ENCODE measurements at regions not wholly inside any gene's neighbourhood (a gene's known extent, or its start where the extent isn't known, plus 50 kb on each side); places are given as distances from the start of the nearest gene placed in this dataset.
"Not testable (repeated sequence)": the region's sequence is repeated elsewhere in the genome, so short reads cannot be mapped to it uniquely, and the experiment has no call there.

GRCh38 chr1:148345659-148346151, 137.4 kb downstream of the PPIAL4G start:
- H3K4me1 ChIP-seq (replicated peaks in 1 of 2); H3K4me3 ChIP-seq; in situ Hi-C loops (cut with MboI; ENCODE audit: low pct_unique_long_range_greater_than_20kb in 2 of 9, low sequenced_read_pairs in 9 of 9, unreplicated experiment in 9 of 9); H3K27ac ChIP-seq: not testable (repeated sequence)
- ATAC-seq (replicated peaks in 6 of 8): peak in 2 of 8 experiments; percentile 21 to 26
- WGBS, 10 experiments: 0 to 27% (median 0%) methylated on average over 1 to 3 of the region's 3 CpGs; no CpG with 5 or more reads in 4 of the 10 experiments

DNA sequence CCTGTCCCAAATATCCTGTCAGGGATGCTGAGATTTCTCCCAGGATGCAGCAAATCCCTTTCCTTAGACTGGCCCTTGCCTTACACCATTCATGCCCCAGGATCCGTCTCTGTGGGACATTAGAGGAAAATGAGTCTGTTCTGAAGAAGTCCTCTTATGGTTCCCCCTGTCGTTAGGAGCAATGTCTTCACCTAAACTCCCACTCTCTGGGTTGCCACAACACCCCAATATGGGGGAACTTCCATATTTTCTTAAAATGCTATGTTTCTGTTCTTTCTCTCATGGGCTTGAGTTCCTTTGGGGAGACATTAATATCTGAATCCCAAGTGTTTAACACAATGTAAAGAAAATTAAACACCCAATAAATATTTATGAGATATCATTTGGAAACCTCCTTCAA, 138.5 kb downstream of the PPIAL4G start:
- H3K4me3 ChIP-seq; H3K27ac ChIP-seq; in situ Hi-C loops (cut with MboI; ENCODE audit: low pct_unique_long_range_greater_than_20kb in 2 of 9, low sequenced_read_pairs in 9 of 9, unreplicated experiment in 9 of 9); H3K4me1 ChIP-seq (replicated peaks in 1 of 2); ATAC-seq (replicated peaks in 6 of 8): not testable (repeated sequence)
- 0 to 100% (median 83%) methylated on average over 1 to 2 of the region's 2 CpGs; no CpG with 5 or more reads in 7 of the 10 experiments for WGBS, 10 experiments

- H3K4me1 ChIP-seq (replicated peaks in 1 of 2); in situ Hi-C loops (cut with MboI; ENCODE audit: low pct_unique_long_range_greater_than_20kb in 2 of 9, low sequenced_read_pairs in 9 of 9, unreplicated experiment in 9 of 9); ATAC-seq (replicated peaks in 6 of 8); H3K4me3 ChIP-seq; H3K27ac ChIP-seq: not testable (repeated sequence)
- 40 to 100% (median 92%) methylated on average over 1 of the region's 1 CpG; no CpG with 5 or more reads in 3 of the 10 experiments for WGBS, 10 experiments
These were observed 141.4 kb downstream of the PPIAL4G start for GRCh38 chr1:148341729-148342128.

DNA sequence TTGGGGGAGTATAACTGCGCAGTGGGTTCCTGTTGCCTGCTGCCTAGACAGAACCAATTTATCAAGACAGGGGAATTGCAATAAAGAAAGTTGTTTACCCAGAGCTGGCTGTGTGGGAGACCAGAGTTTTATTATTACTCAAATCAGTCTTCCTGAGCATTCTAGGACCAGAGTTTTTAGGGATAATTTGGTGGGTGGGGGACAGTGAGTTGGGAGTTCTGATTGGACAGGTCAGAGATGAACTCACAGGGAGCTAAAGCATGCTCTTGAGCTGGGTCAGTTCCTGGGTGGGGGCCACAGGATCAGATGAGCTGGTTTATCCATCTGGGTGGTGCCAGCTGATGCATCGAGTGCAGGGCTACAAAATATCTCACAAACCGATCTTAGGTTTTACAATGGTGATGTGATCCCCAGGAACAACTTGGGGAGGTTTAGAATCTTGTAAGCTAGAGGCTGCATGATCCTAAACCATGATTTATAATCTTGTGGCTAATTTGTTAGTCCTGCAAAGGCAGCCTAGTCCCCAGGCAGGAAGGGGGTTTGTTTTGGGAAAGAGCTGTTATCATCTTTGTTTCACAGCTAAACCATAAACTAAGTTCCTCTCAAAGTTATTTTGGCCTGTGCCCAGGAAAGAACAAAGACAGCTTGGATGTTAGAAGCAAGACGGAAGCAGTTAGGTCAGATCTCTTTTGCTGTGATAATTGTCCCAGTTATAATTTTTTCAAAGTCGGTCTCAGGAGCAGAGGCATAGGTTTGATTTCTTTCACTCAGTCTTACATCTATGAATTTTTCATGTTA, 146.8 kb downstream of the PPIAL4G start:
- ATAC-seq (replicated peaks in 6 of 8); H3K4me1 ChIP-seq (replicated peaks in 1 of 2); H3K27ac ChIP-seq; H3K4me3 ChIP-seq; in situ Hi-C loops (cut with MboI; ENCODE audit: low pct_unique_long_range_greater_than_20kb in 2 of 9, low sequenced_read_pairs in 9 of 9, unreplicated experiment in 9 of 9): not testable (repeated sequence)
- whole genome bisulfite sequencing, 10 experiments: 14 to 97% (median 79%) methylated on average over 1 to 5 of the region's 5 CpGs

DNA sequence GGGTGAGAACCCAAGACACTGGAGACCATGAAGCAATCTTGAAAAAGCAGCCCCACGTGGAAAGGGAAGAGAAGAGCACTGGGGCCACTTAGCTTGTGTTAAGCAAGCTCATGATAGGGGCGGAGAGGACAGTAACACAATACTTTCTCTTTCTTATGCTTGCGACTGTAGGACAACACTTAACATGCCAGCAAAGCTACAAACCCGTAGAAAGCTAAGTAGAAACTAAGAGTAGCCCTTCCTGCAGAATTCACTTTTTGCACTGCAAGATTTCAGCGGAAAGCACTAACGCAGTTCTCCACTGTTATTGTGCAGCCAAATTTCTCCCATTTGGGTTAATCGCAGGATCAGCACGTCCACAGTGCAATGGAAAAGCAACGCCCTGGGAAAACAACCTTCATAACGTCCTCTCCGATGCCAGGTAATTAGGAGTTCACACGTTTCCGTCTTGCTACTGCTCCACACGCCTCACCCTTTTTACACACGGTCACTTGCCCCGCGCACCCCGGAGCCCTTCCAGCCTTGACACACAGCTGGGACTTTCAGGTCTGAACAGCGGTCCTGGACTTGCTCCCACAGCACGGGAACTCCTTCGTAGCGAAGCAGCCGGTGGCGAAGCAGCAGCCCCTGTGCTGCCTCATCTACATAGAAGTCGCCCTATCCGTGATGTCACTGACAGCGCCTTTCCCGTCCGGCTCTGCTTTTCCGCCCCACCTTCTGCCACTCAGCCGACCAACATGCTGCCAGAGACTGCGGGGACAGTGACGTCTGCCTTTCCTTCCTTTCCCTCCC, 148.6 kb downstream of the PPIAL4G start:
- 0 to 3% (median 0%) methylated on average over 1 to 29 of the region's 33 CpGs; no CpG with 5 or more reads in 1 of the 10 experiments for WGBS, 10 experiments
- Histone ChIP-seq H3K4me1 (replicated peaks in 1 of 2) (peaks cover 0 to 5% of the 10 kb centered on the region in 2 donors), H3K4me3 (peak overlapping the region; percentile 45 to 62 (median 48)), H3K27ac (peak overlapping the region; percentile 95 to 99)
- peak; percentile 86 to 96 (median 92) for ATAC-seq (replicated peaks in 6 of 8)
- in situ Hi-C loops (cut with MboI; ENCODE audit: low pct_unique_long_range_greater_than_20kb in 2 of 9, low sequenced_read_pairs in 9 of 9, unreplicated experiment in 9 of 9): no loop called here

- Histone ChIP-seq H3K27ac (peak overlapping the region; percentile 4 to 99), H3K4me3 (peak overlapping the region; percentile 45 to 62 (median 48)), H3K4me1 (replicated peaks in 1 of 2) (peaks cover 0 to 5% of the 10 kb centered on the region in 2 donors)
- 10 to 56% (median 17%) methylated on average over 3 to 17 of the region's 18 CpGs; no CpG with 5 or more reads in 1 of the 10 experiments for WGBS, 10 experiments
- in situ Hi-C loops (cut with MboI; ENCODE audit: low pct_unique_long_range_greater_than_20kb in 2 of 9, low sequenced_read_pairs in 9 of 9, unreplicated experiment in 9 of 9): no loop called here
- peak in 1 of 8 experiments; percentile 0 for ATAC-seq (replicated peaks in 6 of 8)
These were observed 149.2 kb downstream of the PPIAL4G start for GRCh38 chr1:148333875-148334338.

DNA sequence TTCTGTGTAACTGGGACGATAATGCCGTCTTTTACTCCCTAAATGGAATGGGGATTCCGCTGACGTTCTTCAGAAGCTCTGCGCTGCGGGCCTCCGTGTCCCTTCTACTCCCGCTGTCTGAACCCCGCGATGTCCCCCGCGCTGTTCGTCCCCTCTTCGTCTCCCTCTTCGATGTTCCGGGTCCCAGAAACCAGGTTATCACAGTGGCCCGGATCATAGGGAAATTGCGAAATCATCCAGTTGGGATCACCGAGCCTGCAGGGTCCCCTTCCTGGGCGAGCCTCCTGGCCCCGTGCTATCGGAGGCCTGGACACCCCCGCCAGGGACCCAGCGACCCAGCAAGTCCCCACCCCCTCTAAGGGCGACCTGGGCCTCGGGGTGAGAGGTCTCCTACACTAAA, 154.2 kb downstream of the PPIAL4G start:
- in situ Hi-C loops (cut with MboI; ENCODE audit: low pct_unique_long_range_greater_than_20kb in 2 of 9, low sequenced_read_pairs in 9 of 9, unreplicated experiment in 9 of 9): no loop called here
- Histone ChIP-seq H3K4me3 (no peak overlapping the region), H3K4me1 (replicated peaks in 1 of 2) (peaks cover 0 to 5% of the 10 kb centered on the region in 2 donors), H3K27ac (no peak overlapping the region)
- no peak for ATAC-seq (replicated peaks in 6 of 8)
- WGBS, 10 experiments: 61 to 100% (median 89%) methylated on average over 1 to 23 of the region's 26 CpGs; no CpG with 5 or more reads in 4 of the 10 experiments

DNA sequence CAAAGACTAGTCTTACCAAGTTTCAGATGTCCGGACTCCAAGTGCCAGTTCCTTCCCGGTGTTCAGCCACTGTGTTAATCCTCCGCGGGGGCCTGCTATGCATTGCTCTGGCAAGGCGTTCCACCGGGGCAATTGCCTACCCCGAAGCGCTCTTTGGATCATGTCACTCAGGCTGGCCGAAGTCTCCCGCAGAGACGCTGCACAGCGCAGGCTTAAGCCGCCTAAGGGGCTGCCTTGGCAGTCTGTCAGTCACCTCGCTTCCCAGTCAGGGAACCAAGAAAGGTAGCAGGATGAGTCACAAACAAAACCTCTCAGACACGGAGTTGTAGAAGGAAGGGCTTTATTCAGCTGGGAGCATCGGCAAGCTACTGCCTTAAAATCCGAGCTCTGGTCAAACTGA, 158.1 kb downstream of the PPIAL4G start:
- ATAC-seq (replicated peaks in 6 of 8); in situ Hi-C loops (cut with MboI; ENCODE audit: low pct_unique_long_range_greater_than_20kb in 2 of 9, low sequenced_read_pairs in 9 of 9, unreplicated experiment in 9 of 9); H3K4me3 ChIP-seq; H3K4me1 ChIP-seq (replicated peaks in 1 of 2); H3K27ac ChIP-seq: not testable (repeated sequence)
- 50 to 100% (median 88%) methylated on average over 1 to 16 of the region's 17 CpGs; no CpG with 5 or more reads in 1 of the 10 experiments for WGBS, 10 experiments

DNA sequence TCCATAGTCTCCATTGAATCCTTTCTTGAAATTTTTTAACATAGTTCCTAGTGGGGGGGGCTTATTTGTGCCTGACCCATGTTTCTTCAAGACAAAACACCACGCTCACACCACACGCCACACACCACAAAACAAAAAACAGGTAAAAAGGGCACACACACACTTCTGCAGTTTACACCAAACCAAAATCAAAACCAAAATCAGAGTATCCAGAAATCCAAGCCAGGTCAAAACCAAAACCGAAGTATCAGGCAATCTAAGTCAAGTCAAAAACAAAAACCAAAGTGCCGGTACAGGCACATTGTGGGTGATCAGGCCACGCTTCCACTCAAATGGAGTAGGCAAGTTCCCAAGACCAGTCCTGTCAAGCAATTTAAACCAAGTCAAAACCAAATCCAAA, 158.6 kb downstream of the PPIAL4G start:
- H3K4me3 ChIP-seq; ATAC-seq (replicated peaks in 6 of 8); H3K4me1 ChIP-seq (replicated peaks in 1 of 2); H3K27ac ChIP-seq; in situ Hi-C loops (cut with MboI; ENCODE audit: low pct_unique_long_range_greater_than_20kb in 2 of 9, low sequenced_read_pairs in 9 of 9, unreplicated experiment in 9 of 9): not testable (repeated sequence)
- 86 to 100% (median 100%) methylated on average over 1 to 5 of the region's 5 CpGs; no CpG with 5 or more reads in 4 of the 10 experiments for WGBS, 10 experiments

DNA sequence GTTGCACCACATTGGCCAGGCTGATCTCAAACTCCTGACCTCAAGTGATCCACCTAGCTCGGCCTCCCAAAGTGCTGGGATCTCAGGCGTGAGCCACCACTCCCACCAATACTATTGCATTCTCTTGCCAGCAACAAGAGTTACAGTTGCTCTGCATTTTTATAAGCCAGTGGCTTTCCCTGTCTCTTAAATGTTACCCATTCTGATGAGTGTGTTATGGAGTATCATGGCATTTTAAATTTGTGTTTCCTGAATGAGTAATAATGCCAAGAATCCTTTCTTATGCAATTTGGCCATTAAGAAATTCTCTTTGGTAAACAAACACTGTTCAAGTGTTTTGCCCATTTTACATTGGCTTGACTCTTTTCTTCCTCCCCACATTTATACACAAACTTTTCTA, 163.0 kb downstream of the PPIAL4G start:
- H3K4me1 ChIP-seq (replicated peaks in 1 of 2); H3K27ac ChIP-seq; H3K4me3 ChIP-seq; ATAC-seq (replicated peaks in 6 of 8); in situ Hi-C loops (cut with MboI; ENCODE audit: low pct_unique_long_range_greater_than_20kb in 2 of 9, low sequenced_read_pairs in 9 of 9, unreplicated experiment in 9 of 9): not testable (repeated sequence)
- 40 to 95% (median 94%) methylated on average over 1 to 2 of the region's 2 CpGs; no CpG with 5 or more reads in 7 of the 10 experiments for WGBS, 10 experiments

DNA sequence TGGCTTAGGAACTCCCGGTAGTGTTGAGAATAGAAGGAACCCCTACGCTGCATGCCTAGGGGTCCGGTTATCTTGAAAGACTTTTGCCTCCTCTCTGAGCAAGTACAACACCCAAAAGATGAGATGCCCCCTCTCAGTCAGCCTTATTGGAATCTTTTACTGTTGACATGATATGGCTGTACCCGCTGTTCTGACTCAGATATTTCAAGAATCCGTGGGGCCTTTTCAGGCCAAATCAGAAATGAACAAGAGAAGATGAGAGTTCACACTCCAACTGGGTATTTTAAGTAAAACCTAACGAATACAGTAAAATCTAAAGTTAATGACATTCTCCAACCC, 164.2 kb downstream of the PPIAL4G start:
- no peak for ATAC-seq (replicated peaks in 6 of 8)
- WGBS, 10 experiments: 67 to 89% (median 82%) methylated on average over 2 to 6 of the region's 6 CpGs
- peaks cover 0 to 6% of the 10 kb centered on the region in 2 donors for H3K4me1 ChIP-seq (replicated peaks in 1 of 2)
- H3K4me3 ChIP-seq: no peak overlapping the region
- no peak overlapping the region for H3K27ac ChIP-seq
- in situ Hi-C loops (cut with MboI; ENCODE audit: low pct_unique_long_range_greater_than_20kb in 2 of 9, low sequenced_read_pairs in 9 of 9, unreplicated experiment in 9 of 9): no loop called here

DNA sequence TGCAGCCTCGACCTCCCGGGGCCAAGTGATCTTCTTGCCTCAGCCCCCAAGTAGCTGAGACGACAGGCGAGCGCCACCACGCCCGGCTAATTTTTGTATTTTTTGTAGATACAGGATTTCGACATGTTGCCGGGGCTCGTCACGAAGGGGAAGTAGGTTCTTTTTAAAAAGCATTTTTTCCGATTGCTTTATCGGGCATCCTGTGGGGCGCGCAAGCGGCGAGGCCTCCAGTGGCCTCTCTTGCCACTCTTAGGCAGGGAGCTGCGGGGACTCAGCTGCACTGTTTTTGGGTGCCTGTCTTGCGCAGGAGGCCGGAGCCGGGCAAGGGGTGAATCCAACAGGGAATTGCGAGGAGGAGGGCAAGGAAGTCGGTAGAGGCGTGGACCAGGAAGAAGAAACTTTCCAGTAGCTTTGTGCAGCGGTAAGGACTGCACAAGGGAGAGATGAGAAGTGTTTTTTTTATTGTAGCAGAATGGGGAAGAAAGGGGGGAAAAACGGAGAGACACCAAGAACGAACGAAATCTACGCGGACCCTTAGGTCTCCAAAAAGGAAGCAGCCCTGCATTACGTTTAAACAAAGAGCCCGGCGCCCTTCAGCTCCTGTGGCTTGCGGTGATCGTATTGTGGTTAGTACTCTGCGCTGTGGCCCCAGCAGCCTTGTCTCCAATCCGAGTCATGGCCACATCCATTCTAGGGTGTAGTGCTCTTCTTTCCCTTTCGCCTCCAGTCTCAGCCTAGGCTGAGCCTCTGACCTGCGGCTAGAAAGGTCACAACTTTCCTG, 164.8 kb downstream of the PPIAL4G start:
- 11 to 89% (median 63%) methylated on average over 4 to 39 of the region's 39 CpGs for WGBS, 10 experiments
- no peak overlapping the region for H3K27ac ChIP-seq
- H3K4me1 ChIP-seq (replicated peaks in 1 of 2): peaks cover 0 to 6% of the 10 kb centered on the region in 2 donors
- in situ Hi-C loops (cut with MboI; ENCODE audit: low pct_unique_long_range_greater_than_20kb in 2 of 9, low sequenced_read_pairs in 9 of 9, unreplicated experiment in 9 of 9): no loop called here
- no peak for ATAC-seq (replicated peaks in 6 of 8)
- no peak overlapping the region for H3K4me3 ChIP-seq

Data from motor neuron (in vitro differentiated cells).